H1 (cell line): ENCODE measurements at regions not wholly inside any gene's neighbourhood (a gene's known extent, or its start where the extent isn't known, plus 50 kb on each side); places are given as distances from the start of the nearest gene placed in this dataset.

ENCODE experiments used
- CTCF ChIA-PET: fragments of 300-600 bp; sonication (Branson Sonifier 250); formaldehyde crosslinking; loops from one replicate; lab custom pipeline; 2021; ENCODE audit not compliant: partially characterized antibody; lab: Charles Lee
- POLR2A ChIA-PET: fragments of 300-600 bp; sonication (Branson Sonifier 250); formaldehyde crosslinking; loops from one replicate; lab custom pipeline; 2021; ENCODE audit warnings: inconsistent platforms; ENCODE audit not compliant: partially characterized antibody; lab: Charles Lee
- DNase-seq, 2 experiments: peaks; one replicate each; pipeline versions ENCODE4 v3.0.0 to v3.0.0-alpha.2; 2010 to 2022; ENCODE audit warnings: low spot score in 2 of 2, low read depth in 1 of 2, mixed read lengths in 1 of 2
- FAIRE-seq: peaks from 2 replicates; lab custom pipeline; 2011; peaks lifted over from hg19 to GRCh38; lab: Jason Lieb, UNC
- H2AFZ ChIP-seq: 2 replicates; pipeline ENCODE4 v1.8.1; 2012; ENCODE audit warnings: low read length, inconsistent platforms
- H2AK5ac ChIP-seq: 2 replicates; pipeline ENCODE4 v1.6.1; 2013; ENCODE audit warnings: low read depth, low read length
- H2BK120ac ChIP-seq: replicated peaks from 2 replicates; pipeline ENCODE3; 2013; ENCODE audit warnings: low read depth, low read length, inconsistent platforms
- H2BK12ac ChIP-seq: 2 replicates; pipeline ENCODE4 v1.6.1; 2013; ENCODE audit warnings: low read depth, low read length
- H2BK15ac ChIP-seq: 2 replicates; pipeline ENCODE4 v1.6.1; 2013; ENCODE audit warnings: low read length
- H2BK20ac ChIP-seq: 2 replicates; pipeline ENCODE4 v1.6.1; 2013; ENCODE audit warnings: low read length
- H2BK5ac ChIP-seq: 2 replicates; pipeline ENCODE4 v1.6.1; 2013; ENCODE audit warnings: low read depth, low read length
- H3K14ac ChIP-seq: 2 replicates; pipeline ENCODE4 v1.6.1; 2013; ENCODE audit warnings: inconsistent platforms; ENCODE audit not compliant: insufficient read length
- H3K18ac ChIP-seq: 2 replicates; pipeline ENCODE4 v1.6.1; 2013; ENCODE audit warnings: low read length; ENCODE audit errors: extremely low read depth
- H3K23ac ChIP-seq: 2 replicates; pipeline ENCODE4 v1.6.1; 2013; ENCODE audit warnings: inconsistent platforms; ENCODE audit not compliant: insufficient read length
- H3K23me2 ChIP-seq: 2 replicates; pipeline ENCODE4 v1.6.1; 2013; ENCODE audit warnings: low read depth, low read length
- H3K27ac ChIP-seq: 2 replicates; pipeline ENCODE4 v1.6.1; 2011; ENCODE audit warnings: low read depth, low read length, inconsistent platforms
- H3K27me3 ChIP-seq, 4 experiments: replicated peaks in 1 of 4; 1 replicate in 1 of 4; 2 replicates in 3 of 4; pipeline versions ENCODE4 v1.6.1 to v1.8.1; 2011 to 2013; ENCODE audit warnings: low read length in 3 of 4, mild to moderate bottlenecking in 3 of 4, inconsistent platforms in 2 of 4, mixed read lengths in 2 of 4, moderate library complexity in 1 of 4; ENCODE audit not compliant: control insufficient read depth in 3 of 4, insufficient read depth in 3 of 4; ENCODE audit errors: extremely low read depth in 1 of 4
- H3K36me3 ChIP-seq, 4 experiments: 2 replicates each; pipeline versions ENCODE4 v1.6.1 to v1.8.1; 2011 to 2013; ENCODE audit warnings: mild to moderate bottlenecking in 4 of 4, low read length in 3 of 4, moderate library complexity in 2 of 4, control low read depth in 1 of 4, inconsistent platforms in 1 of 4; ENCODE audit not compliant: insufficient read depth in 4 of 4, control insufficient read depth in 2 of 4
- H3K4ac ChIP-seq: replicated peaks from 2 replicates; pipeline ENCODE3; 2013; ENCODE audit warnings: low read length, low read depth, mixed read lengths, inconsistent platforms; ENCODE audit not compliant: insufficient read length
- H3K4me1 ChIP-seq, 4 experiments: replicated peaks in 1 of 4; 1 replicate in 1 of 4; 2 replicates in 3 of 4; pipeline versions ENCODE4 v1.6.1 to v1.8.1; 2011 to 2013; ENCODE audit warnings: low read length in 3 of 4, inconsistent platforms in 2 of 4, mixed read lengths in 1 of 4; ENCODE audit not compliant: insufficient read depth in 4 of 4, control insufficient read depth in 3 of 4
- H3K4me2 ChIP-seq, 2 experiments: 2 replicates each; pipeline versions ENCODE4 v1.6.1 to v1.8.1; 2011 to 2013; ENCODE audit warnings: low read depth in 2 of 2, low read length in 2 of 2, control low read depth in 1 of 2, inconsistent platforms in 1 of 2, mild to moderate bottlenecking in 1 of 2; ENCODE audit not compliant: insufficient read depth in 1 of 2
- H3K4me3 ChIP-seq, 4 experiments: fragments of 200-600, 300-600 bp in 1 of 4; sonication (generic), shearing (Covaris generic), sonication (Bioruptor Twin) in 1 of 4; 2 replicates each; pipeline versions ENCODE4 v1.5.1 to v1.8.1; 2011 to 2016; ENCODE audit warnings: low read length in 4 of 4, low read depth in 3 of 4, control low read depth in 2 of 4, inconsistent platforms in 2 of 4, mild to moderate bottlenecking in 2 of 4, mixed read lengths in 1 of 4, moderate library complexity in 1 of 4; ENCODE audit not compliant: insufficient read depth in 2 of 4; ENCODE audit errors: extremely low read depth in 1 of 4
- H3K56ac ChIP-seq: replicated peaks from 2 replicates; pipeline ENCODE3; 2013; ENCODE audit warnings: low read depth, mild to moderate bottlenecking, mixed read lengths, low read length, inconsistent platforms; ENCODE audit not compliant: insufficient read length
- H3K79me1 ChIP-seq: 2 replicates; pipeline ENCODE4 v1.6.1; 2013; ENCODE audit warnings: low read depth, low read length, control low read depth
- H3K79me2 ChIP-seq, 2 experiments: 2 replicates each; pipeline versions ENCODE4 v1.6.1 to v1.8.1; 2012 to 2013; ENCODE audit warnings: low read length in 2 of 2, mild to moderate bottlenecking in 2 of 2, inconsistent platforms in 1 of 2; ENCODE audit not compliant: insufficient read depth in 2 of 2, control insufficient read depth in 1 of 2
- H3K9ac ChIP-seq, 4 experiments: replicated peaks in 1 of 4; 1 replicate in 1 of 4; 2 replicates in 3 of 4; pipeline versions ENCODE4 v1.6.1 to v1.8.1; 2011 to 2013; ENCODE audit warnings: low read depth in 3 of 4, low read length in 3 of 4, control low read depth in 2 of 4, mild to moderate bottlenecking in 2 of 4, moderate library complexity in 2 of 4, inconsistent platforms in 1 of 4; ENCODE audit errors: extremely low read depth in 1 of 4
- H3K9me3 ChIP-seq, 2 experiments: 2 replicates each; pipeline versions ENCODE4 v1.6.1 to v1.8.1; 2012 to 2013; ENCODE audit warnings: mild to moderate bottlenecking in 2 of 2, moderate library complexity in 2 of 2, control low read depth in 1 of 2, inconsistent platforms in 1 of 2, low read depth in 1 of 2, low read length in 1 of 2, mixed read lengths in 1 of 2; ENCODE audit not compliant: insufficient read depth in 2 of 2
- H4K20me1 ChIP-seq, 2 experiments: replicated peaks in 1 of 2; 2 replicates each; pipeline versions ENCODE3 to v1.8.1; 2011 to 2013; ENCODE audit warnings: inconsistent platforms in 2 of 2, low read length in 2 of 2, mild to moderate bottlenecking in 1 of 2; ENCODE audit not compliant: insufficient read depth in 2 of 2, control insufficient read depth in 1 of 2
- H4K5ac ChIP-seq: 2 replicates; pipeline ENCODE4 v1.6.1; 2013; ENCODE audit warnings: low read length, low read depth, mixed read lengths, inconsistent platforms; ENCODE audit not compliant: insufficient read length
- H4K8ac ChIP-seq: 2 replicates; pipeline ENCODE4 v1.8.0; 2013; ENCODE audit warnings: mild to moderate bottlenecking, moderate library complexity, low read length, inconsistent platforms; ENCODE audit not compliant: insufficient read depth; ENCODE audit errors: extremely low read depth
- H4K91ac ChIP-seq: replicated peaks from 2 replicates; pipeline ENCODE3; 2013; ENCODE audit warnings: low read length, mixed read lengths, inconsistent platforms; ENCODE audit not compliant: insufficient read length
- CEBPB ChIP-seq: IDR thresholded peaks from 2 replicates; pipeline ENCODE4 v1.6.1; 2012; ENCODE audit warnings: low read depth, low read length
- CTBP2 ChIP-seq: IDR thresholded peaks from 2 replicates; pipeline ENCODE4 v1.7.0; 2011; ENCODE audit warnings: borderline replicate concordance, mild to moderate bottlenecking, moderate library complexity, mixed read lengths, low read length; ENCODE audit not compliant: insufficient read depth, insufficient read length
- EGR1 ChIP-seq: IDR thresholded peaks from 2 replicates; pipeline ENCODE4 v1.6.1; 2011; ENCODE audit warnings: low read depth, low read length, borderline replicate concordance
- EZH2 ChIP-seq: fragments of 200-600 bp; sonication (generic); IDR thresholded peaks from 2 replicates; pipeline ENCODE4 v1.7.1; 2012; ENCODE audit warnings: low read depth, mild to moderate bottlenecking, moderate library complexity, low read length, inconsistent platforms; ENCODE audit not compliant: severe bottlenecking
- GABPA ChIP-seq: IDR thresholded peaks from 2 replicates; pipeline ENCODE4 v1.6.1; 2011; ENCODE audit warnings: mild to moderate bottlenecking, low read length, moderate library complexity, borderline replicate concordance; ENCODE audit not compliant: insufficient read depth
- KDM1A ChIP-seq: fragments of 200-600, 300-600 bp; sonication (generic); IDR thresholded peaks from 2 replicates; pipeline ENCODE4 v1.7.1; 2016; ENCODE audit warnings: mild to moderate bottlenecking, low read length, borderline replicate concordance
- RFX5 ChIP-seq: IDR thresholded peaks from 2 replicates; pipeline ENCODE4 v1.6.1; 2011; ENCODE audit warnings: low read depth, low read length, improper control_type of control experiment, borderline replicate concordance
- SRF ChIP-seq: IDR thresholded peaks from 2 replicates; pipeline ENCODE4 v1.6.1; 2011; ENCODE audit warnings: mild to moderate bottlenecking, low read depth, low read length, moderate library complexity
- TAF7 ChIP-seq: optimal IDR thresholded peaks from 2 replicates; pipeline ENCODE3; 2011; ENCODE audit warnings: low read depth, mild to moderate bottlenecking, inconsistent platforms, low read length, moderate library complexity, borderline replicate concordance
- TEAD4 ChIP-seq: IDR thresholded peaks from 2 replicates; pipeline ENCODE4 v1.6.1; 2012; ENCODE audit warnings: low read depth, low read length, inconsistent platforms, mixed read lengths
- WGBS, 2 experiments: shearing (Covaris generic) in 1 of 2; methylation state at CpG; one replicate each; pipeline versions ENCODE4 v1.1.6 to v1.1.7; 2013 to 2015; ENCODE audit warnings: low lambda C conversion rate in 2 of 2, mixed read lengths in 2 of 2, inconsistent platforms in 1 of 2, low coverage in 1 of 2, missing lambda C conversion rate in 1 of 2; ENCODE audit not compliant: insufficient replicate concordance in 2 of 2, insufficient coverage in 1 of 2, insufficient read length in 1 of 2; ENCODE audit errors: extremely low coverage in 1 of 2, missing lambda C conversion rate in 1 of 2; 5-methylcytosine and 5-hydroxymethylcytosine counted together
- TF ChIP-seq, protein P1 (sequence below): IDR thresholded peaks from 2 replicates; pipeline ENCODE4 v1.6.1; 2011; ENCODE audit warnings: low read length, improper control_type of control experiment

DNA sequence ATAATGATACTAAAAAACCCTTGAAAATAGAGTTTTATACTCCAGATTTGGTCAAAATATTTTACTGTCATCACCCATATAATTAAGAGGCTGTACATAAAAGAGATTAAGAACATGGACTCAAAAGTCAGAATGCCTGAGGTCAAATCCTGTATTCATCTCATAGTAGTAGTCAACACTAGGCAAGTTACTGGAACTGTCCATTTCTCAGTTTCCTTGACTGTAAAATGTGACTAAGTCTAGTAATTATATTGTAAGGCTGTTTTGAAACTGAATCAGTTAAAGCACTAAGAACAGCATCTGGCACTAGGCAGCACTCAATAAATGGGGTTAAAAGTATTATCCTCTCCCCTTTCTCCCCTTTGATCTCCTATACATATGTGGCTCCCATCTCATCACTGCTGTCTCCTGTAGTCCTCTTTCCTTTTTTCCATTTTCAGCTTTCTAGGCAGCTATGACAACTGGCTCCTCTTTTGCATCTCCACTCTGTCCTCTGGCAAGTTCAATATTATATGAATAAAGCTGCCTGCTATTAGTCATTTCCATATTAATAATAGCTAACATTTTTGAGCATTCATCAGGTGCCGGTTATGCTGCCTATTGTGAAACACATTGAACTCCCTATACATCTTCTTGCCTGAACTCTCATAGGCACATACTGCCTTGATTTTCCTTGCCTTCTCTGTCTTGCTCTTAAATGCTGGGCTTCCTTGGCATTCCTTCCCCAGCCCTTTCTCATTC, 185.8 kb upstream of the NREP start:
- H3K14ac ChIP-seq: no peak overlapping the region
- H2BK20ac ChIP-seq: no peak overlapping the region
- no peak overlapping the region for H2BK120ac ChIP-seq
- H2BK5ac ChIP-seq: no peak overlapping the region
- no peak overlapping the region for H3K9ac ChIP-seq
- no peaks in the 10 kb centered on the region for H3K36me3 ChIP-seq
- no peak overlapping the region for H3K4me3 ChIP-seq
- no peak overlapping the region for H4K5ac ChIP-seq
- no peak overlapping the region for H2BK12ac ChIP-seq
- H2BK15ac ChIP-seq: no peak overlapping the region
- no peaks in the 10 kb centered on the region for H3K4me1 ChIP-seq
- H3K27me3 ChIP-seq: no peaks in the 10 kb centered on the region
- no peak overlapping the region for H3K4ac ChIP-seq
- WGBS, 2 experiments: 84% methylated on average over 1 of the region's 1 CpG; no CpG with 5 or more reads in 1 of the 2 experiments
- no peak overlapping the region for H4K91ac ChIP-seq
- no peak overlapping the region for H3K56ac ChIP-seq
- no peak overlapping the region for H3K23ac ChIP-seq
- H3K18ac ChIP-seq: no peak overlapping the region
- no peak overlapping the region for H2AFZ ChIP-seq
- H3K79me2 ChIP-seq: no peaks in the 10 kb centered on the region
- no peaks in the 10 kb centered on the region for H3K23me2 ChIP-seq
- no peak overlapping the region for H3K27ac ChIP-seq
- H3K79me1 ChIP-seq: no peaks in the 10 kb centered on the region
- no peaks in the 10 kb centered on the region for H3K9me3 ChIP-seq
- no peak for DNase-seq
- no peak overlapping the region for H2AK5ac ChIP-seq
- H4K8ac ChIP-seq: no peak overlapping the region
- CTCF ChIA-PET: interaction anchor here (0.9 kb wide), 1 partner anchor 11 kb away, joined by 3 read pairs; no protein-coding TSS in a partner anchor
- FAIRE-seq: no peak
- H3K4me2 ChIP-seq: no peak overlapping the region
- POLR2A ChIA-PET: interaction anchor here (0.6 kb wide), 1 partner anchor 220 kb away, joined by 3 read pairs; no protein-coding TSS in a partner anchor
- no peaks in the 10 kb centered on the region for H4K20me1 ChIP-seq
- no peak for TF ChIP-seq KDM1A
- TF ChIP-seq CEBPB: no peak
- no peak for TF ChIP-seq TEAD4
- TF ChIP-seq TAF7: no peak
- TF ChIP-seq, protein P1, sequence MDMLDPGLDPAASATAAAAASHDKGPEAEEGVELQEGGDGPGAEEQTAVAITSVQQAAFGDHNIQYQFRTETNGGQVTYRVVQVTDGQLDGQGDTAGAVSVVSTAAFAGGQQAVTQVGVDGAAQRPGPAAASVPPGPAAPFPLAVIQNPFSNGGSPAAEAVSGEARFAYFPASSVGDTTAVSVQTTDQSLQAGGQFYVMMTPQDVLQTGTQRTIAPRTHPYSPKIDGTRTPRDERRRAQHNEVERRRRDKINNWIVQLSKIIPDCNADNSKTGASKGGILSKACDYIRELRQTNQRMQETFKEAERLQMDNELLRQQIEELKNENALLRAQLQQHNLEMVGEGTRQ: no peak
- TF ChIP-seq CTBP2: no peak
- no peak for TF ChIP-seq SRF
- TF ChIP-seq GABPA: no peak
- TF ChIP-seq EZH2: no peak
- no peak for TF ChIP-seq RFX5
- no peak for TF ChIP-seq EGR1
